H1 (cell line): ENCODE measurements at regions not wholly inside any gene's neighbourhood (a gene's known extent, or its start where the extent isn't known, plus 50 kb on each side); places are given as distances from the start of the nearest gene placed in this dataset.

Experiments
- CHD7 ChIP-seq: fragments of 300-600 bp; sonication (generic); IDR thresholded peaks from 2 replicates; pipeline ENCODE4 v1.7.1; 2012; ENCODE audit warnings: low read length, moderate library complexity, mild to moderate bottlenecking, inconsistent platforms; ENCODE audit not compliant: insufficient replicate concordance
- GABPA ChIP-seq: IDR thresholded peaks from 2 replicates; pipeline ENCODE4 v1.6.1; 2011; ENCODE audit warnings: mild to moderate bottlenecking, low read length, moderate library complexity, borderline replicate concordance; ENCODE audit not compliant: insufficient read depth
- GTF2F1 ChIP-seq: IDR thresholded peaks from 2 replicates; pipeline ENCODE4 v1.6.1; 2012; ENCODE audit warnings: low read depth, low read length, improper control_type of control experiment, borderline replicate concordance
- RFX5 ChIP-seq: IDR thresholded peaks from 2 replicates; pipeline ENCODE4 v1.6.1; 2011; ENCODE audit warnings: low read depth, low read length, improper control_type of control experiment, borderline replicate concordance
- YY1 ChIP-seq: IDR thresholded peaks from 2 replicates; pipeline ENCODE4 v1.6.1; 2011; ENCODE audit warnings: low read depth, mild to moderate bottlenecking, low read length

DNA sequence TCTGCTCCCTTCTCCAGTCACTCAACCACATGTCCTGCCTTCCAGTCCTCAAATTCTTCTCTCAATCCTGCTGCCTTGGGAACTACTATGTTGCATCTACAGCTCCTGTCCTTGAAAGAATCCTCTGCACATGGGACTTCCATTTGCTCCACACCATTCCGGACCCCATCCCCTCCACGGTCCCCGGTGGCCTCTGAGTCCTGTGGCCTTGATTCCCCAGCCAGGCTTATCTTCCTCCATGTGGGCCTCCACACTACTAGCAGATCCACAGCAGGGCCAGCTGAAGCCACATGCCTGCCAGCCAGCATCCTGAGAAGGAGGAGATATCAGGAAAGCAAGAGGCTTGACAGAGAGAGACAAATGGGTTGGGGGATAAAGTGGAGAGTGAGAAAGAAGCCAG, 1323.8 kb downstream of the UQCRFS1 start (continued):
- TF ChIP-seq CHD7 = no peak
- TF ChIP-seq GABPA = no peak
- no peak for TF ChIP-seq RFX5
- TF ChIP-seq YY1 = no peak
- TF ChIP-seq GTF2F1 = no peak
